Fibroblast of peridontal ligament (primary cell): ENCODE measurements at regions not wholly inside any gene's neighbourhood (a gene's known extent, or its start where the extent isn't known, plus 50 kb on each side); places are given as distances from the start of the nearest gene placed in this dataset.
A peak's percentile ranks its signal among the peaks of the same experiment; 100 is the strongest.
"Not testable (repeated sequence)": the region's sequence is repeated elsewhere in the genome, so short reads cannot be mapped to it uniquely, and the experiment has no call there.

Experiments used
- DNase-seq: peaks from one replicate; pipeline ENCODE4 v3.0.0-alpha.2; 2010; ENCODE audit errors: extremely low read depth

- DNase-seq, result no peak
Measured at GRCh38 chr14:41289025-41289424, 317.7 kb upstream of the LRFN5 start.

GRCh38 chr14:41285186-41285748 is 321.4 kb upstream of the LRFN5 start:
- peak; percentile 32 for DNase-seq

GRCh38 chr14:41280745-41281144 is 325.9 kb upstream of the LRFN5 start:
- DNase-seq, result peak; percentile 13

- DNase-seq, result no peak
Measured at GRCh38 chr14:41277450-41277849, 329.2 kb upstream of the LRFN5 start.

GRCh38 chr14:41257476-41257875 is 349.2 kb upstream of the LRFN5 start:
- DNase-seq, result no peak

GRCh38 chr14:41235466-41235865 is 371.2 kb upstream of the LRFN5 start:
- DNase-seq, result no peak

- DNase-seq, result no peak
Measured at GRCh38 chr14:41230683-41231082, 376.0 kb upstream of the LRFN5 start.

GRCh38 chr14:41229824-41230223 is 376.9 kb upstream of the LRFN5 start:
- no peak for DNase-seq

GRCh38 chr14:41225433-41225832 is 381.2 kb upstream of the LRFN5 start:
- no peak for DNase-seq

GRCh38 chr14:41222581-41222980 is 384.1 kb upstream of the LRFN5 start:
- no peak for DNase-seq

GRCh38 chr14:41214978-41215377 is 391.7 kb upstream of the LRFN5 start:
- not testable (repeated sequence) for DNase-seq

- DNase-seq, result no peak
Measured at GRCh38 chr14:41201696-41202095, 405.0 kb upstream of the LRFN5 start.

- DNase-seq, result no peak
Measured at GRCh38 chr14:41187868-41188267, 418.8 kb upstream of the LRFN5 start.

- DNase-seq, result no peak
Measured at GRCh38 chr14:41171045-41171444, 435.6 kb upstream of the LRFN5 start.

- no peak for DNase-seq
Measured at GRCh38 chr14:41167040-41167439, 439.6 kb upstream of the LRFN5 start.

GRCh38 chr14:41154143-41154807 is 452.4 kb upstream of the LRFN5 start:
- DNase-seq, result no peak

GRCh38 chr14:41146391-41146790 is 460.3 kb upstream of the LRFN5 start:
- no peak for DNase-seq

- no peak for DNase-seq
Measured at GRCh38 chr14:41144370-41144769, 462.3 kb upstream of the LRFN5 start.

- DNase-seq, result peak; percentile 3
Measured at GRCh38 chr14:41137741-41138140, 468.9 kb upstream of the LRFN5 start.

GRCh38 chr14:41130274-41130673 is 476.4 kb upstream of the LRFN5 start:
- no peak for DNase-seq

- DNase-seq, result no peak
Measured at GRCh38 chr14:41120402-41120801, 486.3 kb upstream of the LRFN5 start.

GRCh38 chr14:41096131-41096530 is 510.5 kb upstream of the LRFN5 start:
- no peak for DNase-seq

GRCh38 chr14:41087056-41087455 is 519.6 kb upstream of the LRFN5 start:
- no peak for DNase-seq

- DNase-seq, result no peak
Measured at GRCh38 chr14:41073544-41073943, 533.1 kb upstream of the LRFN5 start.
